HEK293 (cell line): ENCODE measurements at regions not wholly inside any gene's neighbourhood (a gene's known extent, or its start where the extent isn't known, plus 50 kb on each side); places are given as distances from the start of the nearest gene placed in this dataset.

ENCODE experiments used
- CTCF ChIA-PET: fragments of 350-600 bp; formaldehyde crosslinking; extraction: SDS; loops from one replicate; lab custom pipeline; 2021; ENCODE audit warnings: antibody characterized with exemption; lab: Yijun Ruan, JAX
- POLR2A ChIA-PET: fragments of 300-600 bp; formaldehyde crosslinking; extraction: SDS; loops from one replicate; lab custom pipeline; 2020; ENCODE audit warnings: antibody characterized with exemption, inconsistent platforms; lab: Yijun Ruan, JAX
- H3K27ac ChIP-seq: fragments of 200-500 bp; sonication (Bioruptor generic); 2 replicates; pipeline ENCODE4 v1.5.1; 2014; ENCODE audit warnings: low read depth, low read length, control low read depth, inconsistent platforms; ENCODE audit errors: extremely low read depth
- H3K36me3 ChIP-seq, 2 experiments: fragments of 200-500 bp in 1 of 2; sonication (Bioruptor generic) in 1 of 2; 1 replicate in 1 of 2; 2 replicates in 1 of 2; pipeline ENCODE4 v1.5.1; 2014 to 2017; ENCODE audit warnings: inconsistent platforms in 2 of 2, low read length in 2 of 2; ENCODE audit not compliant: control insufficient read depth in 2 of 2, insufficient read depth in 1 of 2
- H3K4me1 ChIP-seq: fragments of 200-500 bp; sonication (Bioruptor generic); 2 replicates; pipeline ENCODE4 v1.5.1; 2014; ENCODE audit warnings: mild to moderate bottlenecking, low read length, inconsistent platforms; ENCODE audit not compliant: control insufficient read depth, insufficient read depth
- H3K4me3 ChIP-seq: 2 replicates; pipeline ENCODE4 v1.5.1; 2011; ENCODE audit warnings: low read depth, mild to moderate bottlenecking, control low read depth, low read length, moderate library complexity
- H3K9me3 ChIP-seq: fragments of 200-500 bp; sonication (Bioruptor generic); 2 replicates; pipeline ENCODE4 v1.5.1; 2014; ENCODE audit warnings: low read depth, low read length, inconsistent platforms; ENCODE audit not compliant: control insufficient read depth, insufficient read depth
- BCL11B ChIP-seq: fragments of 450-650 bp; formaldehyde crosslinking; IDR thresholded peaks from 2 replicates; pipeline ENCODE4 v1.5.1; 2016; ENCODE audit warnings: low read depth, missing biosample characterization, missing genetic modification characterization
- HOXC10 ChIP-seq: sonication (generic); formaldehyde crosslinking; IDR thresholded peaks from 2 replicates; pipeline ENCODE4 v1.8.1; 2023; ENCODE audit warnings: mild to moderate bottlenecking, missing genetic modification reagents
- OSR2 ChIP-seq: fragments of 450-650 bp; formaldehyde crosslinking; IDR thresholded peaks from 2 replicates; pipeline ENCODE4 v1.5.1; 2016; ENCODE audit warnings: missing biosample characterization, missing genetic modification characterization
- SCRT1 ChIP-seq: fragments of 450-650 bp; formaldehyde crosslinking; IDR thresholded peaks from 2 replicates; pipeline ENCODE4 v1.5.1; 2016; ENCODE audit warnings: missing biosample characterization, missing genetic modification characterization, borderline replicate concordance
- SCRT2 ChIP-seq: fragments of 450-650 bp; formaldehyde crosslinking; IDR thresholded peaks from 2 replicates; pipeline ENCODE4 v1.5.1; 2016; ENCODE audit warnings: missing biosample characterization, missing genetic modification characterization
- ZNF175 ChIP-seq: fragments of 450-650 bp; formaldehyde crosslinking; IDR thresholded peaks from 2 replicates; pipeline ENCODE4 v1.5.1; 2016; ENCODE audit warnings: missing biosample characterization, missing genetic modification characterization
- ZNF350 ChIP-seq: fragments of 450-650 bp; formaldehyde crosslinking; IDR thresholded peaks from 2 replicates; pipeline ENCODE4 v1.5.0; 2017; ENCODE audit warnings: missing biosample characterization, mild to moderate bottlenecking, missing genetic modification characterization
- ZNF37A ChIP-seq: fragments of 450-650 bp; IDR thresholded peaks from 2 replicates; pipeline ENCODE4 v1.5.1; 2018; ENCODE audit warnings: missing biosample characterization, missing genetic modification characterization
- ZNF423 ChIP-seq: fragments of 450-650 bp; formaldehyde crosslinking; IDR thresholded peaks from 2 replicates; pipeline ENCODE4 v1.5.1; 2016; ENCODE audit warnings: missing biosample characterization, missing genetic modification characterization
- ZNF501 ChIP-seq: fragments of 450-650 bp; formaldehyde crosslinking; IDR thresholded peaks from 2 replicates; pipeline ENCODE4 v1.5.1; 2016; ENCODE audit warnings: missing biosample characterization, missing genetic modification characterization
- ZNF555 ChIP-seq: fragments of 450-650 bp; formaldehyde crosslinking; conservative IDR thresholded peaks from 2 replicates; pipeline ENCODE4 v1.5.1; 2017; ENCODE audit warnings: missing biosample characterization, mild to moderate bottlenecking, missing genetic modification characterization, inconsistent platforms
- ZNF785 ChIP-seq: fragments of 450-650 bp; formaldehyde crosslinking; IDR thresholded peaks from 2 replicates; pipeline ENCODE4 v1.5.1; 2016; ENCODE audit warnings: missing biosample characterization, missing genetic modification characterization
- ZNF830 ChIP-seq: fragments of 450-650 bp; IDR thresholded peaks from 2 replicates; pipeline ENCODE4 v1.5.0; 2018; ENCODE audit warnings: missing biosample characterization, missing genetic modification characterization, low read depth, mild to moderate bottlenecking, moderate library complexity
- ZXDB ChIP-seq: fragments of 450-650 bp; formaldehyde crosslinking; IDR thresholded peaks from 2 replicates; pipeline ENCODE4 v1.5.1; 2016; ENCODE audit warnings: missing biosample characterization, missing genetic modification characterization
- TF ChIP-seq, protein P1 (sequence below): fragments of 450-650 bp; formaldehyde crosslinking; conservative IDR thresholded peaks from 2 replicates; pipeline ENCODE4 v1.5.1; 2016; ENCODE audit warnings: low read depth, missing biosample characterization, missing genetic modification characterization
- TF ChIP-seq, protein P2 (sequence below): fragments of 450-650 bp; formaldehyde crosslinking; IDR thresholded peaks from 2 replicates; pipeline ENCODE4 v1.5.1; 2016; ENCODE audit warnings: missing biosample characterization, missing genetic modification characterization
- TF ChIP-seq, protein P3 (sequence below): fragments of 450-650 bp; formaldehyde crosslinking; IDR thresholded peaks from 2 replicates; pipeline ENCODE4 v1.5.1; 2016; ENCODE audit warnings: missing biosample characterization, missing genetic modification characterization, borderline replicate concordance
- TF ChIP-seq, protein P4 (sequence below): fragments of 450-650 bp; formaldehyde crosslinking; IDR thresholded peaks from 2 replicates; pipeline ENCODE4 v1.5.1; 2017; ENCODE audit warnings: missing biosample characterization, missing genetic modification characterization
- TF ChIP-seq, protein P5 (sequence below): fragments of 450-650 bp; formaldehyde crosslinking; optimal IDR thresholded peaks from 2 replicates; pipeline ENCODE3; 2016; ENCODE audit warnings: missing biosample characterization, mild to moderate bottlenecking, missing genetic modification characterization
- TF ChIP-seq, protein P6 (sequence below): fragments of 450-650 bp; formaldehyde crosslinking; IDR thresholded peaks from 2 replicates; pipeline ENCODE4 v1.5.1; 2016; ENCODE audit warnings: missing biosample characterization, missing genetic modification characterization

DNA sequence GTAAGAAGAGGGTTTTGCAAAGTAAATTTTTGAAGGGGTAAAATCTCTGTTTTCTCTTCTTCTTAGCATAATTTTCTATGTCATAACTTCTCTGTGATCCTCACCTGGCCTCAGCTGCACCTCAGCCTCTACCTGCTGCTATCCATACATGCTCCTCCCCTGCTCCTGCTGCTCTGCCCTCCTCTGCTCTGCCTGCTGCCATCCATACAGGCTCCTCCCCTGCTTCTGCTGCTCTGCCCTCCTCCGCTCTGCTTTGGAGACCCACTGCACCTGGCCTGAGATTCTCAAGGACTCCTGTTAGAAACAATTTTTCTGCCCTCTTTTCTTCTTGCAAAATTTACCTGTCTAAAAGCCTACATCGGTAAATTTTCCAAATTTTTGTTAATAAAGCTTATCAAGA lies 388.6 kb upstream of the PITX2 start:
- TF ChIP-seq, protein P1, sequence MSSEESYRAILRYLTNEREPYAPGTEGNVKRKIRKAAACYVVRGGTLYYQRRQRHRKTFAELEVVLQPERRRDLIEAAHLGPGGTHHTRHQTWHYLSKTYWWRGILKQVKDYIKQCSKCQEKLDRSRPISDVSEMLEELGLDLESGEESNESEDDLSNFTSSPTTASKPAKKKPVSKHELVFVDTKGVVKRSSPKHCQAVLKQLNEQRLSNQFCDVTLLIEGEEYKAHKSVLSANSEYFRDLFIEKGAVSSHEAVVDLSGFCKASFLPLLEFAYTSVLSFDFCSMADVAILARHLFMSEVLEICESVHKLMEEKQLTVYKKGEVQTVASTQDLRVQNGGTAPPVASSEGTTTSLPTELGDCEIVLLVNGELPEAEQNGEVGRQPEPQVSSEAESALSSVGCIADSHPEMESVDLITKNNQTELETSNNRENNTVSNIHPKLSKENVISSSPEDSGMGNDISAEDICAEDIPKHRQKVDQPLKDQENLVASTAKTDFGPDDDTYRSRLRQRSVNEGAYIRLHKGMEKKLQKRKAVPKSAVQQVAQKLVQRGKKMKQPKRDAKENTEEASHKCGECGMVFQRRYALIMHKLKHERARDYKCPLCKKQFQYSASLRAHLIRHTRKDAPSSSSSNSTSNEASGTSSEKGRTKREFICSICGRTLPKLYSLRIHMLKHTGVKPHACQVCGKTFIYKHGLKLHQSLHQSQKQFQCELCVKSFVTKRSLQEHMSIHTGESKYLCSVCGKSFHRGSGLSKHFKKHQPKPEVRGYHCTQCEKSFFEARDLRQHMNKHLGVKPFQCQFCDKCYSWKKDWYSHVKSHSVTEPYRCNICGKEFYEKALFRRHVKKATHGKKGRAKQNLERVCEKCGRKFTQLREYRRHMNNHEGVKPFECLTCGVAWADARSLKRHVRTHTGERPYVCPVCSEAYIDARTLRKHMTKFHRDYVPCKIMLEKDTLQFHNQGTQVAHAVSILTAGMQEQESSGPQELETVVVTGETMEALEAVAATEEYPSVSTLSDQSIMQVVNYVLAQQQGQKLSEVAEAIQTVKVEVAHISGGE (tag by site-specific recombination), result no peak
- TF ChIP-seq, protein P2, sequence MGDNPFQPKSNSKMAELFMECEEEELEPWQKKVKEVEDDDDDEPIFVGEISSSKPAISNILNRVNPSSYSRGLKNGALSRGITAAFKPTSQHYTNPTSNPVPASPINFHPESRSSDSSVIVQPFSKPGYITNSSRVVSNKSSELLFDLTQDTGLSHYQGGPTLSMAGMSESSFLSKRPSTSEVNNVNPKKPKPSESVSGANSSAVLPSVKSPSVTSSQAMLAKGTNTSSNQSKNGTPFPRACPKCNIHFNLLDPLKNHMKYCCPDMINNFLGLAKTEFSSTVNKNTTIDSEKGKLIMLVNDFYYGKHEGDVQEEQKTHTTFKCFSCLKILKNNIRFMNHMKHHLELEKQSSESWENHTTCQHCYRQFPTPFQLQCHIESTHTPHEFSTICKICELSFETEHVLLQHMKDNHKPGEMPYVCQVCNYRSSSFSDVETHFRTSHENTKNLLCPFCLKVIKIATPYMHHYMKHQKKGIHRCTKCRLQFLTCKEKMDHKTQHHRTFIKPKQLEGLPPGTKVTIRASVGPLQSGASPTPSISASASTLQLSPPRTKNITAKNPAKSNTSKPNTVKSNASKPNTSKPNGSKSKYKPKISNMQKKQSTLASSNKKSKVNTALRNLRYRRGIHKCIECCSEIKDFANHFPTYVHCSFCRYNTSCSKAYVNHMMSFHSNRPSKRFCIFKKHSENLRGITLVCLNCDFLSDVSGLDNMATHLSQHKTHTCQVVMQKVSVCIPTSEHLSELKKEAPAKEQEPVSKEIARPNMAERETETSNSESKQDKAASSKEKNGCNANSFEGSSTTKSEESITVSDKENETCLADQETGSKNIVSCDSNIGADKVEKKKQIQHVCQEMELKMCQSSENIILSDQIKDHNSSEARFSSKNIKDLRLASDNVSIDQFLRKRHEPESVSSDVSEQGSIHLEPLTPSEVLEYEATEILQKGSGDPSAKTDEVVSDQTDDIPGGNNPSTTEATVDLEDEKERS (tag by site-specific recombination), result no peak
- TF ChIP-seq, protein P3, sequence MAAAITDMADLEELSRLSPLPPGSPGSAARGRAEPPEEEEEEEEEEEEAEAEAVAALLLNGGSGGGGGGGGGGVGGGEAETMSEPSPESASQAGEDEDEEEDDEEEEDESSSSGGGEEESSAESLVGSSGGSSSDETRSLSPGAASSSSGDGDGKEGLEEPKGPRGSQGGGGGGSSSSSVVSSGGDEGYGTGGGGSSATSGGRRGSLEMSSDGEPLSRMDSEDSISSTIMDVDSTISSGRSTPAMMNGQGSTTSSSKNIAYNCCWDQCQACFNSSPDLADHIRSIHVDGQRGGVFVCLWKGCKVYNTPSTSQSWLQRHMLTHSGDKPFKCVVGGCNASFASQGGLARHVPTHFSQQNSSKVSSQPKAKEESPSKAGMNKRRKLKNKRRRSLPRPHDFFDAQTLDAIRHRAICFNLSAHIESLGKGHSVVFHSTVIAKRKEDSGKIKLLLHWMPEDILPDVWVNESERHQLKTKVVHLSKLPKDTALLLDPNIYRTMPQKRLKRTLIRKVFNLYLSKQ (tag by site-specific recombination), result no peak
- TF ChIP-seq ZNF37A (no peak), ZNF423 (no peak), ZNF830 (tag by site-specific recombination) (no peak), ZNF175 (tag by site-specific recombination) (no peak), ZXDB (tag by site-specific recombination) (no peak), ZNF555 (tag by site-specific recombination) (no peak), ZNF350 (tag by site-specific recombination) (no peak), SCRT2 (tag by site-specific recombination) (no peak), BCL11B (tag by site-specific recombination) (no peak), ZNF501 (tag by site-specific recombination) (no peak)
- TF ChIP-seq, protein P4, sequence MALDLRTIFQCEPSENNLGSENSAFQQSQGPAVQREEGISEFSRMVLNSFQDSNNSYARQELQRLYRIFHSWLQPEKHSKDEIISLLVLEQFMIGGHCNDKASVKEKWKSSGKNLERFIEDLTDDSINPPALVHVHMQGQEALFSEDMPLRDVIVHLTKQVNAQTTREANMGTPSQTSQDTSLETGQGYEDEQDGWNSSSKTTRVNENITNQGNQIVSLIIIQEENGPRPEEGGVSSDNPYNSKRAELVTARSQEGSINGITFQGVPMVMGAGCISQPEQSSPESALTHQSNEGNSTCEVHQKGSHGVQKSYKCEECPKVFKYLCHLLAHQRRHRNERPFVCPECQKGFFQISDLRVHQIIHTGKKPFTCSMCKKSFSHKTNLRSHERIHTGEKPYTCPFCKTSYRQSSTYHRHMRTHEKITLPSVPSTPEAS (tag by site-specific recombination), result no peak
- TF ChIP-seq, protein P5, sequence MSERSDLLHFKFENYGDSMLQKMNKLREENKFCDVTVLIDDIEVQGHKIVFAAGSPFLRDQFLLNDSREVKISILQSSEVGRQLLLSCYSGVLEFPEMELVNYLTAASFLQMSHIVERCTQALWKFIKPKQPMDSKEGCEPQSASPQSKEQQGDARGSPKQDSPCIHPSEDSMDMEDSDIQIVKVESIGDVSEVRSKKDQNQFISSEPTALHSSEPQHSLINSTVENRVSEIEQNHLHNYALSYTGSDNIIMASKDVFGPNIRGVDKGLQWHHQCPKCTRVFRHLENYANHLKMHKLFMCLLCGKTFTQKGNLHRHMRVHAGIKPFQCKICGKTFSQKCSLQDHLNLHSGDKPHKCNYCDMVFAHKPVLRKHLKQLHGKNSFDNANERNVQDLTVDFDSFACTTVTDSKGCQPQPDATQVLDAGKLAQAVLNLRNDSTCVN, result no peak
- Histone ChIP-seq H3K4me1 (no peaks in the 10 kb centered on the region), H3K9me3 (no peaks in the 10 kb centered on the region), H3K36me3 (no peaks in the 10 kb centered on the region), H3K4me3 (no peak overlapping the region), H3K27ac (no peak overlapping the region)
- ChIA-PET POLR2A (no interaction called here), CTCF (no interaction called here)

DNA sequence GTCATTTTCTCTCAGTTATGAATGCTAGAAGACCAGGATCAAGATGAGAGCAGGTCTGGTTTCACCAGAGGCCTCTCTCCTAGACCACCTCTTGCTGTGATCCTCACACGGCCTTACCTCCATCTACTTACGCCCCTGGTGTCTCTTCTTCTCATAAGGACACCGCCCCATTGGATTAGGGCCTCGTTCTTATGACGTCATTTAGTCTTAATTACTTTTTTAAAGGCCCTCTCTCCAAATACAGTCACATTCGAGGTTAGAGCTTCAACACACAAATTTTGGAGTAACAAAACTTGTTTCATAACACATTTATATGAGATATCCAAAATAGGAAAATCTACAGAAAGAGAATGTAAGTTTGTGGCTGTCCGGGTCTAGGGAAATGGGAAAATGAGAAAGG lies 391.0 kb upstream of the PITX2 start:
- Histone ChIP-seq H3K36me3 (no peaks in the 10 kb centered on the region), H3K4me3 (no peak overlapping the region), H3K9me3 (no peaks in the 10 kb centered on the region), H3K27ac (no peak overlapping the region), H3K4me1 (no peaks in the 10 kb centered on the region)
- TF ChIP-seq HOXC10 (CRISPR knock-in tag) (no peak), OSR2 (tag by site-specific recombination) (no peak), ZNF785 (tag by site-specific recombination) (no peak), SCRT1 (tag by site-specific recombination) (no peak)
- TF ChIP-seq, protein P6, sequence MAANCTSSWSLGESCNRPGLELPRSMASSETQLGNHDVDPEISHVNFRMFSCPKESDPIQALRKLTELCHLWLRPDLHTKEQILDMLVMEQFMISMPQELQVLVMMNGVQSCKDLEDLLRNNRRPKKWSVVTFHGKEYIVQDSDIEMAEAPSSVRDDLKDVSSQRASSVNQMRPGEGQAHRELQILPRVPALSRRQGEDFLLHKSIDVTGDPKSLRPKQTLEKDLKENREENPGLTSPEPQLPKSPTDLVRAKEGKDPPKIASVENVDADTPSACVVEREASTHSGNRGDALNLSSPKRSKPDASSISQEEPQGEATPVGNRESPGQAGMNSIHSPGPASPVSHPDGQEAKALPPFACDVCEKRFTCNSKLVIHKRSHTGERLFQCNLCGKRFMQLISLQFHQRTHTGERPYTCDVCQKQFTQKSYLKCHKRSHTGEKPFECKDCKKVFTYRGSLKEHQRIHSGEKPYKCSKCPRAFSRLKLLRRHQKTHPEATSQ (tag by site-specific recombination), result no peak
- ChIA-PET CTCF (interaction anchor here (0.6 kb wide), 1 partner anchor 20 kb away, joined by 3 read pairs; no protein-coding TSS in a partner anchor), POLR2A (no interaction called here)
